ENCODE measurements at regions not wholly inside any gene's neighbourhood (a gene's known extent, or its start where the extent isn't known, plus 50 kb on each side); places are given as distances from the start of the nearest gene placed in this dataset.

DNA sequence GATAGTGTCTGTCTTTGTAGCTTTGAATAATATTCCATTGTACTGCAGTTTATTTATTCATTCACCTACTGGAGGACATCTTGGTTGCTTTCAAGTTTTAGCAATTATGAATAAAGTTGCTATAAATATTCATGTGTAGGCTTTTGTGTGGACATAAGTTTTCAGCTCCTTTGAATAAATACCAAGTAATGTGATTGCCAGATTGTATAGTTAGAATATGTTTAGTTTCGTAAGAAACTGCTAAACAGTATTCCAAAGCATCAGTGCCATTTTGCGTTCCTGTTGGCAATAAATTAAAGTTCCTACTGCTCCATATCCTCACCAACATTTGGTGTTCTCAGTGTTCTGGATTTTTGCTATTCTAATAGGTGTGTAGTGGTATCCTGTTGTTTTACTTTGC, 311.7 kb upstream of the FMN2 start:
- TF ChIP-seq, protein P1, sequence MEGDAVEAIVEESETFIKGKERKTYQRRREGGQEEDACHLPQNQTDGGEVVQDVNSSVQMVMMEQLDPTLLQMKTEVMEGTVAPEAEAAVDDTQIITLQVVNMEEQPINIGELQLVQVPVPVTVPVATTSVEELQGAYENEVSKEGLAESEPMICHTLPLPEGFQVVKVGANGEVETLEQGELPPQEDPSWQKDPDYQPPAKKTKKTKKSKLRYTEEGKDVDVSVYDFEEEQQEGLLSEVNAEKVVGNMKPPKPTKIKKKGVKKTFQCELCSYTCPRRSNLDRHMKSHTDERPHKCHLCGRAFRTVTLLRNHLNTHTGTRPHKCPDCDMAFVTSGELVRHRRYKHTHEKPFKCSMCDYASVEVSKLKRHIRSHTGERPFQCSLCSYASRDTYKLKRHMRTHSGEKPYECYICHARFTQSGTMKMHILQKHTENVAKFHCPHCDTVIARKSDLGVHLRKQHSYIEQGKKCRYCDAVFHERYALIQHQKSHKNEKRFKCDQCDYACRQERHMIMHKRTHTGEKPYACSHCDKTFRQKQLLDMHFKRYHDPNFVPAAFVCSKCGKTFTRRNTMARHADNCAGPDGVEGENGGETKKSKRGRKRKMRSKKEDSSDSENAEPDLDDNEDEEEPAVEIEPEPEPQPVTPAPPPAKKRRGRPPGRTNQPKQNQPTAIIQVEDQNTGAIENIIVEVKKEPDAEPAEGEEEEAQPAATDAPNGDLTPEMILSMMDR (IDR thresholded peaks at IDR 0.05; ENCODE audit: low read depth, low read length) = no peak
- no peak for TF ChIP-seq POLR2A (IDR thresholded peaks at IDR 0.05; ENCODE audit: extremely low read depth, insufficient read length)
